ENCODE measurements at regions not wholly inside any gene's neighbourhood (a gene's known extent, or its start where the extent isn't known, plus 50 kb on each side); places are given as distances from the start of the nearest gene placed in this dataset.

DNA sequence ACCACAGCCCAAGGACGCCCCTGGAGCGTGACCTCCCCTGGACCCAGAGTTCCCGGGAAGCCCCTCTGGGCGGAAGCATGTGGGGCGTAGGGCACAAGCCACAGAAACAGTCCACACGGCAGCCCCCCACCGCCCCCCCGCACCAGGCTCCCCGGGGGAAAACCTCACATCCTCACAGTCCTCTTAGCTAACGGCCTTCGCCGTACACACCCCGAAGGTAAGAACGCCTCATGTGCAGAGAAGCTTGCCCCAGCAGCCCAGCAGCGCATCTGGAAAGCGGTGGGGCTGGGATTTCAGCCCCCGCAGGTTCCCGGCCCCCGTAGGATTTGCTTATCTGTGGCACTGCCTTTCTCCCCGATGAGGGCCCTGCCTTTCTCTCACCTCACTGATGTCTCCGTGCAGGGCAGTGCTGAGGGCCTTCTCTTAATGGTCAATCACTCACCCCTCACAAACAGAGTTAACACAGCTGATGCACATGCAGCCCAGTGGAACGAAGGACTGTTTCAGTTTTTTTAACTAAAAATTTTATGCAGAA is 309.2 kb downstream of the BRD1 start:
- Histone ChIP-seq H3K9me3 (peaks cover 3% of the 10 kb centered on the region), H3K27ac (no peak overlapping the region), H3K27me3 (replicated peaks; ENCODE audit: insufficient read depth) (no peaks in the 10 kb centered on the region), H3K36me3 (no peaks in the 10 kb centered on the region), H3K4me3 (no peak overlapping the region), H3K4me1 (ENCODE audit: control insufficient read depth in 1 of 2, low read depth in 2 of 2) (no peaks in the 10 kb centered on the region)
- DNase-seq (ENCODE audit: low spot score) (no peak), ATAC-seq (ENCODE audit: insufficient number of reproducible peaks, low FRiP score, low read depth) (no peak)
- TF ChIP-seq, protein P1, sequence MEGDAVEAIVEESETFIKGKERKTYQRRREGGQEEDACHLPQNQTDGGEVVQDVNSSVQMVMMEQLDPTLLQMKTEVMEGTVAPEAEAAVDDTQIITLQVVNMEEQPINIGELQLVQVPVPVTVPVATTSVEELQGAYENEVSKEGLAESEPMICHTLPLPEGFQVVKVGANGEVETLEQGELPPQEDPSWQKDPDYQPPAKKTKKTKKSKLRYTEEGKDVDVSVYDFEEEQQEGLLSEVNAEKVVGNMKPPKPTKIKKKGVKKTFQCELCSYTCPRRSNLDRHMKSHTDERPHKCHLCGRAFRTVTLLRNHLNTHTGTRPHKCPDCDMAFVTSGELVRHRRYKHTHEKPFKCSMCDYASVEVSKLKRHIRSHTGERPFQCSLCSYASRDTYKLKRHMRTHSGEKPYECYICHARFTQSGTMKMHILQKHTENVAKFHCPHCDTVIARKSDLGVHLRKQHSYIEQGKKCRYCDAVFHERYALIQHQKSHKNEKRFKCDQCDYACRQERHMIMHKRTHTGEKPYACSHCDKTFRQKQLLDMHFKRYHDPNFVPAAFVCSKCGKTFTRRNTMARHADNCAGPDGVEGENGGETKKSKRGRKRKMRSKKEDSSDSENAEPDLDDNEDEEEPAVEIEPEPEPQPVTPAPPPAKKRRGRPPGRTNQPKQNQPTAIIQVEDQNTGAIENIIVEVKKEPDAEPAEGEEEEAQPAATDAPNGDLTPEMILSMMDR (IDR thresholded peaks at IDR 0.05): no peak

DNA sequence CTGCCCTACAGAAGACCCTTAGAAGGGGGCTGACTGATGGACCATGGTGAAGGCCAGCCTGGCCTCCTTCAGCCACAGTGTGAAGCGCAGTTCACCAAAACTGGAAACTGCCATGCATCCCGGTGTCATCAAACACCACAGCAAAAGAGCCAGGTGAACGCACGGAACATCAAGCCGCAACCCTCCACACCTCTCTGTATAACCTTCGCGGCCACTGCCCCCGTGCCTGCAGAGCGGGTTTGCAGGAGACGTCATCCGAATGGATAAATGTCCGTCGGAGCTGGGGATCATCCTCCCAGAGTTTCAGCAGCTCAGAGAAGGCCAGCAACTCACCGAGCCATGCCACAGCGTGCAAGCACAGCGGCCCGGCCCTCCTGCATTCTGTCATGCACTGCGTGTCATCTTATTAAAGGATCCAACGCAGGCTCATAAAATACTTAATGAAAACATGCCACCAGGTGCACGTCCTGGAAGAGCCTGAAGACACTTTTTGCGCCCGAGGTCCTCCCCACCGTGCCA is 309.9 kb downstream of the BRD1 start:
- peaks cover 3% of the 10 kb centered on the region for H3K9me3 ChIP-seq
- no peak for DNase-seq (ENCODE audit: low spot score)
- no peak overlapping the region for H3K4me3 ChIP-seq
- no peaks in the 10 kb centered on the region for H3K4me1 ChIP-seq (ENCODE audit: control insufficient read depth in 1 of 2, low read depth in 2 of 2)
- no peak overlapping the region for H3K27ac ChIP-seq
- TF ChIP-seq, protein P1 (IDR thresholded peaks at IDR 0.05): no peak
- ATAC-seq (ENCODE audit: insufficient number of reproducible peaks, low FRiP score, low read depth): no peak
- no peaks in the 10 kb centered on the region for H3K27me3 ChIP-seq (replicated peaks; ENCODE audit: insufficient read depth)
- H3K36me3 ChIP-seq: no peaks in the 10 kb centered on the region

DNA sequence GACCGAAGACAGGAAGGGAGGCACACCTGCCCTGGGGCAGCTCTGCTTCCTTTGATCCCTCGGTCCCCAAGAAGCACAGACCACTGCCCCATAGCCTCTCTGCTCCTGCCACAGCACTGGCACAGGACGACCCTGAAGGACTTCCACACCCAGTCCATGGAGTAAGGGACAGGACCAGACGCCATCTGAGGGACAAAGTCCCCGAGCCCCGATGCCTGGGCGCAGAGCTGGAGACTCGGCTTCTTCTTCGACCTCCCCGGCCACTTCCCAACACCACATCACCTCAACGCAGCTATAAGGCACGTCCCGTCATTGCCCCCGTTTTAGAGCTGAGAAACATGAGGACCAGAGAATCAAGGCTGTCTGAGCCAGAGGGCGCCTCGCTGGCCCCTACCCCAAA is 310.5 kb downstream of the BRD1 start:
- no peak for ATAC-seq (ENCODE audit: insufficient number of reproducible peaks, low FRiP score, low read depth)
- Histone ChIP-seq H3K4me1 (ENCODE audit: control insufficient read depth in 1 of 2, low read depth in 2 of 2) (no peaks in the 10 kb centered on the region), H3K27me3 (replicated peaks; ENCODE audit: insufficient read depth) (no peaks in the 10 kb centered on the region), H3K4me3 (no peak overlapping the region), H3K9me3 (peaks cover 3% of the 10 kb centered on the region), H3K27ac (no peak overlapping the region), H3K36me3 (no peaks in the 10 kb centered on the region)
- TF ChIP-seq, protein P1 (IDR thresholded peaks at IDR 0.05): no peak
- DNase-seq (ENCODE audit: low spot score): no peak

DNA sequence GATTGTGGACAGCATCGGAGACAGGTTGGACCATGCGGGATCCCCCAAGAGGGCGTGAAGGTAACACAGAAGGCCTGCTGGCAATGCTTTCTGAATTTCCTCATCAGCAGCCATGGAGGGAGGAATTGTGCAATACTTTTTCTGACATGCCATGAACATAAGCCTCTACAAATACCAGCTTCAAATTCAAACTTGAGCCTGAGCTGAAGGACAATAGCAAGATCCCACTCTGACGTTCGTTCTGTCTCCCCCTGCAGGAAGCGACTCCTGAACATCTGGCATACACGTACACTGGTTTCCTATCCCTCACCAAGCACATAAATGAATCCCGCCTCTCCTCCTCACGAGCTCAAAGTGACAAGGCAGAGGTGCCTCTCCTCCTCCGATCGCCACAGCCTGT is 312.2 kb downstream of the BRD1 start:
- no peak for ATAC-seq (ENCODE audit: insufficient number of reproducible peaks, low FRiP score, low read depth)
- no peak overlapping the region for H3K27ac ChIP-seq
- TF ChIP-seq, protein P1 (IDR thresholded peaks at IDR 0.05): no peak
- DNase-seq (ENCODE audit: low spot score): no peak
- H3K27me3 ChIP-seq (replicated peaks; ENCODE audit: insufficient read depth): no peaks in the 10 kb centered on the region
- H3K9me3 ChIP-seq: peaks cover 9% of the 10 kb centered on the region
- no peak overlapping the region for H3K4me3 ChIP-seq
- no peaks in the 10 kb centered on the region for H3K36me3 ChIP-seq
- no peaks in the 10 kb centered on the region for H3K4me1 ChIP-seq (ENCODE audit: control insufficient read depth in 1 of 2, low read depth in 2 of 2)

DNA sequence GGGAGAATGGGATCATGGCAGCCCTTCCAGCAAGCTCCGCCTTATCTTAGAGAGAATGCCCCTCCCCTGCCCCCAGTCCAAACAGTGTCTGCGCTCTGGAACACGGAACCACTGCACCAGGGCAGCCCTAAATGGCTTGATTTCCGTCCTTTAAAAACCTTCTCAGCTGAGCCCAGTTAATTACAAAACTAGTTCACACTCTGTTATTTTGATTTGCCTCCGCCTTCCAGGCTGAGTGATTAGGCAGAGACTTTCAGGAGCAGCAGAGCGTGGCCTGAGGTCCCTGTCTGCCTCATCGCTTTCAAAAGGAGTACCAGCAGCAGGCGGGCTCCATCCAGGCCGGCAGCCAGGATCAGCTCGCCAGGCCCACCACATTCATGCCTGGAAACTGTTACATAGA is 313.0 kb downstream of the BRD1 start:
- DNase-seq (ENCODE audit: low spot score) (no peak), ATAC-seq (ENCODE audit: insufficient number of reproducible peaks, low FRiP score, low read depth) (no peak)
- Histone ChIP-seq H3K9me3 (peaks cover 11% of the 10 kb centered on the region), H3K27ac (no peak overlapping the region), H3K4me1 (ENCODE audit: control insufficient read depth in 1 of 2, low read depth in 2 of 2) (no peaks in the 10 kb centered on the region), H3K4me3 (no peak overlapping the region), H3K36me3 (no peaks in the 10 kb centered on the region), H3K27me3 (replicated peaks; ENCODE audit: insufficient read depth) (no peaks in the 10 kb centered on the region)
- TF ChIP-seq, protein P1 (IDR thresholded peaks at IDR 0.05): no peak
